OCI-LY1 (cell line): ENCODE measurements at regions not wholly inside any gene's neighbourhood (a gene's known extent, or its start where the extent isn't known, plus 50 kb on each side); places are given as distances from the start of the nearest gene placed in this dataset.

Experiments used
- H2AFZ ChIP-seq: fragments of 200-600 bp; sonication (generic), shearing (Covaris generic); 2 replicates; pipeline ENCODE4 v1.6.0; 2014; ENCODE audit warnings: antibody characterized with exemption, mild to moderate bottlenecking, low read length
- H3F3A ChIP-seq: fragments of 200-600 bp; sonication (generic), shearing (Covaris generic); 2 replicates; pipeline ENCODE4 v1.6.0; 2014; ENCODE audit warnings: mild to moderate bottlenecking, antibody characterized with exemption, low read length, moderate library complexity; ENCODE audit not compliant: insufficient read depth
- H3K27ac ChIP-seq: fragments of 200-600 bp; sonication (generic); 2 replicates; pipeline ENCODE4 v1.5.1; 2014; ENCODE audit warnings: low read length, mixed run types, mild to moderate bottlenecking, low read depth; ENCODE audit not compliant: poor library complexity, severe bottlenecking
- H3K27me3 ChIP-seq: fragments of 200-600 bp; sonication (generic); 2 replicates; pipeline ENCODE4 v1.6.0; 2014; ENCODE audit warnings: antibody characterized with exemption, mild to moderate bottlenecking, low read length, moderate library complexity; ENCODE audit not compliant: insufficient read depth
- H3K36me3 ChIP-seq: fragments of 200-600 bp; sonication (generic); 2 replicates; pipeline ENCODE4 v1.6.1; 2014; ENCODE audit warnings: mild to moderate bottlenecking, antibody characterized with exemption, low read length, moderate library complexity, mixed read lengths; ENCODE audit not compliant: insufficient read depth
- H3K4me1 ChIP-seq: fragments of 200-600 bp; sonication (generic); 2 replicates; pipeline ENCODE4 v1.5.1; 2014; ENCODE audit warnings: mild to moderate bottlenecking, low read length, moderate library complexity; ENCODE audit not compliant: insufficient read depth, severe bottlenecking
- H3K4me2 ChIP-seq: fragments of 200-600 bp; sonication (generic), shearing (Covaris generic); 2 replicates; pipeline ENCODE4 v1.6.1; 2014; ENCODE audit warnings: low read length
- H3K4me3 ChIP-seq: fragments of 200-600 bp; sonication (generic); 2 replicates; pipeline ENCODE4 v1.5.1; 2014; ENCODE audit warnings: low read length, low read depth, mild to moderate bottlenecking, mixed read lengths; ENCODE audit not compliant: poor library complexity, severe bottlenecking
- H3K79me2 ChIP-seq: fragments of 200-600 bp; shearing (Covaris generic); 2 replicates; pipeline ENCODE4 v1.6.1; 2016; ENCODE audit warnings: mixed run types, low read length, mixed read lengths; ENCODE audit not compliant: insufficient read depth
- H3K9ac ChIP-seq: fragments of 200-600 bp; sonication (generic), shearing (Covaris generic); 2 replicates; pipeline ENCODE4 v1.6.1; 2014; ENCODE audit warnings: mild to moderate bottlenecking, low read length, mixed read lengths
- H3K9me2 ChIP-seq: fragments of 200-600 bp; sonication (generic), shearing (Covaris generic); 2 replicates; pipeline ENCODE4 v1.6.1; 2014; ENCODE audit warnings: low read depth, mild to moderate bottlenecking, low read length, mixed read lengths
- H3K9me3 ChIP-seq: fragments of 200-600 bp; shearing (Covaris generic); 2 replicates; pipeline ENCODE4 v1.6.1; 2014; ENCODE audit warnings: low read length, mixed read lengths
- H4K20me1 ChIP-seq: fragments of 200-600 bp; sonication (generic), shearing (Covaris generic); 2 replicates; pipeline ENCODE4 v1.6.0; 2016; ENCODE audit warnings: mild to moderate bottlenecking, low read length; ENCODE audit not compliant: insufficient read depth
- EZH2 ChIP-seq: fragments of 200-600 bp; sonication (generic), shearing (Covaris generic); IDR thresholded peaks from 2 replicates; pipeline ENCODE4 v1.8.0; 2017; ENCODE audit warnings: borderline replicate concordance, mixed run types, mild to moderate bottlenecking, antibody characterized with exemption, low read length, moderate library complexity, mixed read lengths
- TF ChIP-seq, protein P1 (sequence below): fragments of 200-600 bp; sonication (generic), shearing (Covaris generic); IDR thresholded peaks from 2 replicates; pipeline ENCODE4 v1.5.1; 2017; ENCODE audit warnings: mild to moderate bottlenecking, antibody characterized with exemption, low read length, moderate library complexity, mixed read lengths

DNA sequence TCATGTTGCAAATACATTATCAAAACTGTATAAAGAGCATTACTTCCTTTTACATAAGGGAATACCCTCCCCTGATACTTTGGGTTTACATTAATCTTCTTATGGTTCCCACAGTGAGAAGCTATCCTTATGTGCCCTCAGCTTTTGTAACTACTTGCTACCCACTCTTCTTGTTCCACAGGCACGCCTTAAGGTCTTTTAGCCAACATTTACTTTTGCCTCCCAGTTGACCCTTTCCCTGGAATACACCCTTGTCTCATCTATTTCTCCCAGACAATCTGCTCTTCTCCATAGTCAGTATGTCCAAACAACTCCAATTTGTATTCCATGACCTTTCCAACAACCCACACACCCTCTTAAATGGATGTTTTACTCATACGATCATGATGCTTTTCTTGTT, 116.8 kb upstream of the COL8A1 start:
- Histone ChIP-seq H3K4me1 (no peaks in the 10 kb centered on the region), H3K4me2 (no peak overlapping the region), H3K36me3 (no peaks in the 10 kb centered on the region), H3K9me2 (no peaks in the 10 kb centered on the region), H3K27ac (no peak overlapping the region), H3K27me3 (no peaks in the 10 kb centered on the region), H3K9ac (no peak overlapping the region), H3K9me3 (no peaks in the 10 kb centered on the region), H4K20me1 (no peaks in the 10 kb centered on the region), H3F3A (no peaks in the 10 kb centered on the region), H2AFZ (no peak overlapping the region), H3K4me3 (no peak overlapping the region), H3K79me2 (no peaks in the 10 kb centered on the region)
- TF ChIP-seq, protein P1, sequence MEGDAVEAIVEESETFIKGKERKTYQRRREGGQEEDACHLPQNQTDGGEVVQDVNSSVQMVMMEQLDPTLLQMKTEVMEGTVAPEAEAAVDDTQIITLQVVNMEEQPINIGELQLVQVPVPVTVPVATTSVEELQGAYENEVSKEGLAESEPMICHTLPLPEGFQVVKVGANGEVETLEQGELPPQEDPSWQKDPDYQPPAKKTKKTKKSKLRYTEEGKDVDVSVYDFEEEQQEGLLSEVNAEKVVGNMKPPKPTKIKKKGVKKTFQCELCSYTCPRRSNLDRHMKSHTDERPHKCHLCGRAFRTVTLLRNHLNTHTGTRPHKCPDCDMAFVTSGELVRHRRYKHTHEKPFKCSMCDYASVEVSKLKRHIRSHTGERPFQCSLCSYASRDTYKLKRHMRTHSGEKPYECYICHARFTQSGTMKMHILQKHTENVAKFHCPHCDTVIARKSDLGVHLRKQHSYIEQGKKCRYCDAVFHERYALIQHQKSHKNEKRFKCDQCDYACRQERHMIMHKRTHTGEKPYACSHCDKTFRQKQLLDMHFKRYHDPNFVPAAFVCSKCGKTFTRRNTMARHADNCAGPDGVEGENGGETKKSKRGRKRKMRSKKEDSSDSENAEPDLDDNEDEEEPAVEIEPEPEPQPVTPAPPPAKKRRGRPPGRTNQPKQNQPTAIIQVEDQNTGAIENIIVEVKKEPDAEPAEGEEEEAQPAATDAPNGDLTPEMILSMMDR, result no peak
- no peak for TF ChIP-seq EZH2

DNA sequence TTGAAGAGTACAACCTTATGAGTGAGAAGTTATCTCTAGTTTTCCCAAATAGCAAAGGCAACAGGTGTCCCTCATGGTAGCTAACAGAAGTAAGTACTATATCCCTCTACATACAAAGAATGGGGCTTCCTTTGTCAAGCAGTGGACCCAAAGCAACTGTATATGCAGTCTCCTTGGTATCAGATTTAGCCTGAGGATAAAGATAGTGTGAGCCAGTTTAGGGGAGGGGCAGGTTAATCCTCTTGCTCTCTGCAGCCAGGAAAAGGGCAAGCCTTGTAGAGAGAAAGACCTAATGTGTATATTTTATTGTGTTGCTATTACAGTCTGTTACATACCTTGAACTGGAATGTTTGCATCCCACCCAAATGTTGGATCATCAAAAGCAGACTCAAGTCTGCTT, 117.9 kb upstream of the COL8A1 start:
- Histone ChIP-seq H3K36me3 (no peaks in the 10 kb centered on the region), H3K4me2 (no peak overlapping the region), H3K9me2 (no peaks in the 10 kb centered on the region), H4K20me1 (no peaks in the 10 kb centered on the region), H3K9ac (no peak overlapping the region), H3K9me3 (no peaks in the 10 kb centered on the region), H3K27ac (no peak overlapping the region), H3K4me3 (no peak overlapping the region), H3K79me2 (no peaks in the 10 kb centered on the region), H3F3A (no peaks in the 10 kb centered on the region), H2AFZ (no peak overlapping the region), H3K27me3 (no peaks in the 10 kb centered on the region), H3K4me1 (no peaks in the 10 kb centered on the region)
- TF ChIP-seq, protein P1, result no peak
- no peak for TF ChIP-seq EZH2

DNA sequence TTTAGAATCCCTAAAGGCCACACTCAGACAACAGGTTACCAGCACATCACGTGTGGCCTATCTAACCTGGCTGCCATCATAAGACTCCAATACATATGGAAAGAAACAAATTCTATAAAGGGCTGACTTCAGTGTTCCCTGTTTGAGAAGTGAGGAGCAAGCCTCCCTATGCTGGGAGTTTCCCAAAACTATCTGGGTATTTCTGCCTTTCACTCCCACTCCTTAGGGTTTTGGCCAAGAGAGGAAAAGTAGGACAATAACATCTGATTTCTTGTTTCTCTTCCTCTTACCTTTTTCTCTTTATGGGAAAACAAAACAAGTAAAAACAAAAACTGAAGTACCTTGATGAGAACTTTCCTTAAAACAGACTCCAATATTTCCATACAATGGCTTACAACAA, 121.5 kb upstream of the COL8A1 start:
- Histone ChIP-seq H3K79me2 (no peaks in the 10 kb centered on the region), H2AFZ (no peak overlapping the region), H3K4me2 (no peak overlapping the region), H3K4me1 (no peaks in the 10 kb centered on the region), H3K4me3 (no peak overlapping the region), H3K9ac (no peak overlapping the region), H3K36me3 (no peaks in the 10 kb centered on the region), H3K9me2 (no peaks in the 10 kb centered on the region), H4K20me1 (no peaks in the 10 kb centered on the region), H3K27me3 (no peaks in the 10 kb centered on the region), H3K27ac (no peak overlapping the region), H3F3A (no peaks in the 10 kb centered on the region), H3K9me3 (no peaks in the 10 kb centered on the region)
- TF ChIP-seq, protein P1, result no peak
- no peak for TF ChIP-seq EZH2
